OCI-LY7 (cell line): ENCODE measurements at regions not wholly inside any gene's neighbourhood (a gene's known extent, or its start where the extent isn't known, plus 50 kb on each side); places are given as distances from the start of the nearest gene placed in this dataset.
"Not testable (repeated sequence)": the region's sequence is repeated elsewhere in the genome, so short reads cannot be mapped to it uniquely, and the experiment has no call there.

ENCODE experiments used
- BruUV-seq: library from RNA; stranded (reverse); fragments of 400-500 nt; replicated peaks from 2 replicates; lab custom pipeline; 2021; lab: Mats Ljungman, UMichigan
- CTCF ChIA-PET: fragments of 300-600 bp; sonication (Branson Sonifier 250); formaldehyde crosslinking; loops from one replicate; lab custom pipeline; 2022; ENCODE audit warnings: antibody characterized with exemption; ENCODE audit not compliant: unreplicated experiment; lab: Charles Lee
- POLR2A ChIA-PET: fragments of 300-600 bp; sonication (Branson Sonifier 250); formaldehyde crosslinking; loops from one replicate; lab custom pipeline; 2022; ENCODE audit warnings: antibody characterized with exemption; lab: Charles Lee
- DNase-seq: peaks from one replicate; pipeline ENCODE4 v3.0.0-alpha.2; 2015; ENCODE audit warnings: low spot score
- H2AFZ ChIP-seq: fragments of 200-600 bp; sonication (generic), shearing (Covaris generic); 2 replicates; pipeline ENCODE4 v1.6.1; 2014; ENCODE audit warnings: mild to moderate bottlenecking, antibody characterized with exemption, low read length, moderate library complexity
- H3K27ac ChIP-seq: fragments of 200-600 bp; sonication (generic); 2 replicates; pipeline ENCODE4 v1.5.1; 2014; ENCODE audit warnings: mixed run types, low read depth, mild to moderate bottlenecking, moderate library complexity, low read length, inconsistent platforms; ENCODE audit not compliant: poor library complexity, severe bottlenecking
- H3K36me3 ChIP-seq: fragments of 200-600 bp; sonication (generic); 2 replicates; pipeline ENCODE4 v1.6.1; 2014; ENCODE audit warnings: mild to moderate bottlenecking, antibody characterized with exemption, low read length, moderate library complexity, mixed read lengths; ENCODE audit not compliant: insufficient read depth
- H3K4me1 ChIP-seq: fragments of 200-600 bp; sonication (generic); 2 replicates; pipeline ENCODE4 v1.5.1; 2014; ENCODE audit warnings: mild to moderate bottlenecking, low read length; ENCODE audit not compliant: insufficient read depth, poor library complexity, severe bottlenecking
- H3K4me2 ChIP-seq: fragments of 200-600 bp; sonication (generic); 2 replicates; pipeline ENCODE4 v1.6.1; 2014; ENCODE audit warnings: mild to moderate bottlenecking, low read length
- H3K4me3 ChIP-seq: fragments of 200-600 bp; sonication (generic); 2 replicates; pipeline ENCODE4 v1.5.1; 2014; ENCODE audit warnings: mild to moderate bottlenecking, low read depth, low read length; ENCODE audit not compliant: poor library complexity, severe bottlenecking
- H3K79me2 ChIP-seq: fragments of 200-600 bp; sonication (generic); 2 replicates; pipeline ENCODE4 v1.6.1; 2016; ENCODE audit warnings: low read depth, mild to moderate bottlenecking, low read length, moderate library complexity, mixed read lengths; ENCODE audit not compliant: insufficient read depth
- H3K9me2 ChIP-seq: fragments of 200-600 bp; sonication (generic); 2 replicates; pipeline ENCODE4 v1.6.1; 2016; ENCODE audit warnings: mild to moderate bottlenecking, low read length, mixed read lengths; ENCODE audit not compliant: insufficient read depth
- H3K9me3 ChIP-seq: fragments of 200-600 bp; sonication (generic); 2 replicates; pipeline ENCODE4 v1.6.1; 2014; ENCODE audit warnings: mild to moderate bottlenecking, mixed run types, low read length, mixed read lengths
- H4K20me1 ChIP-seq: fragments of 200-600 bp; sonication (generic); 2 replicates; pipeline ENCODE4 v1.6.1; 2014; ENCODE audit warnings: mild to moderate bottlenecking, antibody characterized with exemption, low read length, moderate library complexity, mixed read lengths; ENCODE audit not compliant: insufficient read depth
- CTCF ChIP-seq: fragments of 200-600 bp; sonication (generic); conservative IDR thresholded peaks from 2 replicates; pipeline ENCODE4 v1.5.1; 2014; ENCODE audit warnings: mild to moderate bottlenecking, antibody characterized with exemption, low read length, moderate library complexity, mixed read lengths
- EZH2phosphoT487 ChIP-seq: fragments of 200-600 bp; sonication (generic); IDR thresholded peaks from 2 replicates; pipeline ENCODE4 v1.6.1; 2018; ENCODE audit warnings: low read depth, borderline replicate concordance, mild to moderate bottlenecking, mixed run types, antibody characterized with exemption, low read length, moderate library complexity, mixed read lengths
- intact Hi-C: fragments of 100-400 bp; cut with micrococcal nuclease; formaldehyde crosslinking; loops from one replicate; pipeline ENCODE4 v1.10.0; 2022; ENCODE audit not compliant: unreplicated experiment

DNA sequence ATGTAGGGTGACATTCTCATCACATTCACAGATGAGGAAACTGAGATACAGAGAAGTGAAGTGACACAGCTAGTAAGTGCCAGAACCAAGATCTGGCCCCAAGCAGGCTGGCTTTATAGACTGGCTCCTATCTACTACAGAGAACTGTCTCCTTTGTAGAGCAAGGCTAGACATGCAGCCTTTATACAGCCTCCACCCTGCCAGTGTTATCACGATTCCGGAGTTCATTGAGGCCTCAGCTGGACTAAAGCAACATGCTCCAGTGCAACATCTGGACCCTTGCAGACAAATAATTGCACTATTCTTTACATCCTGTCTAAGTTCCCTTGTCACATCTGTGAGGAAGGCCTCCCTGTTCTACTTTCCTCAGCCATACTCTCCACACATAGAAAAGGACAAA, 58.0 kb upstream of the XIAP start:
- Histone ChIP-seq H3K4me3 (no peak overlapping the region), H3K27ac (no peak overlapping the region), H3K9me2 (no peaks in the 10 kb centered on the region), H3K36me3 (no peaks in the 10 kb centered on the region), H3K9me3 (no peaks in the 10 kb centered on the region), H2AFZ (no peak overlapping the region), H3K79me2 (no peaks in the 10 kb centered on the region), H4K20me1 (no peaks in the 10 kb centered on the region), H3K4me1 (peaks cover 14% of the 10 kb centered on the region), H3K4me2 (no peak overlapping the region)
- DNase-seq, result no peak
- ChIA-PET CTCF (no interaction called here), POLR2A (interaction anchor here (0.6 to 1.4 kb wide), 2 partner anchors 28 to 36 kb away, joined by 3 read pairs; no protein-coding TSS in a partner anchor)
- intact Hi-C loops, result no loop called here
- TF ChIP-seq CTCF, result no peak
- no peak for TF ChIP-seq EZH2phosphoT487
- BruUV-seq, result no TSS peak

DNA sequence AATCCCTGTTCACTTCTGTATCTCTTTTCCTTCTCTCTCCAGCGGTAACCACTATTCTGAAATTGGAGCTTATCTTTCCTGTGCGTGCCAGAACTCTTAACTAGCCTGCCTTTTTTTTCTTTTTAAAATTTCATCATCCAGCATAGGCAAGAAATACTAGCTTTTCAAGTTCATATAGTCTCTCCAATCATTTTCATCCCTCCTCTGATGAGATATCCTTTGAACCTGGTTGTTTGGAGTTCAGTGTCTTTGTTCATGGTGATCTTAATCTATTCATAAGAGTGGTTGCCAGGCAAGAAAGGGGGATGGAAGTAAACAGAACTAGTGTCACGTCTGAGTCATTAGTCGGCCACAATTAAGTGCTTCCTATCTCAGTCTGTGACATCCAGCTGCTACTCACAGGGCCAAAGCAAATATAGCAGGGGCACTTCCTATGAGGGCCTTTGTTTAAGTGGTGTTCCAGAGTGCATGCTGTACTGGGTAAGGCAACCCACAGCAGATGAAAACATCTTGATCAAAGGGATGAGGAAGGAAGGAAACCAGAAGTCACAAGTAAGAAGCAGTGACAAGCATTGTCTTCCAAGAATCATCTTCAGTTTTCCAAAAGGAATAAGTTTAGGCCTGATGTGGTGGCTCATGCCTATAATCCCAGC, 56.4 kb upstream of the XIAP start:
- Histone ChIP-seq H3K9me3 (no peaks in the 10 kb centered on the region), H3K4me3 (no peak overlapping the region), H3K9me2 (no peaks in the 10 kb centered on the region), H2AFZ (peak overlapping the region; percentile 55; the same call in 1 of the 2 replicates), H3K27ac (no peak overlapping the region), H3K79me2 (no peaks in the 10 kb centered on the region), H3K4me2 (no peak overlapping the region), H3K36me3 (no peaks in the 10 kb centered on the region), H3K4me1 (peaks cover 14% of the 10 kb centered on the region), H4K20me1 (no peaks in the 10 kb centered on the region)
- BruUV-seq, result no TSS peak
- intact Hi-C loops, result no loop called here
- ChIA-PET POLR2A (interaction anchor here (0.7 kb wide), 1 partner anchor 145 kb away, joined by 3 read pairs; no protein-coding TSS in a partner anchor), CTCF (no interaction called here)
- peak; percentile 39 for DNase-seq
- TF ChIP-seq CTCF (no peak), EZH2phosphoT487 (no peak)

GRCh38 chrX:123803984-123804365, 55.9 kb upstream of the XIAP start:
- H3K4me2 ChIP-seq, CTCF ChIA-PET: not testable (repeated sequence)

More at GRCh38 chrX:123803984-123804365, 55.9 kb upstream of the XIAP start:
- POLR2A ChIA-PET, H3K9me3 ChIP-seq, H2AFZ ChIP-seq, intact Hi-C loops, H3K9me2 ChIP-seq, H3K36me3 ChIP-seq, H3K79me2 ChIP-seq, H3K27ac ChIP-seq, DNase-seq, BruUV-seq, H4K20me1 ChIP-seq, H3K4me3 ChIP-seq: not testable (repeated sequence)
- H3K4me1 ChIP-seq, result peaks cover 14% of the 10 kb centered on the region
